GM12878 (cell line): ENCODE measurements at regions not wholly inside any gene's neighbourhood (a gene's known extent, or its start where the extent isn't known, plus 50 kb on each side); places are given as distances from the start of the nearest gene placed in this dataset.

Experiments used
- ATAC-seq: fragments of 200-7000 bp; cut with Tn5 transposase; 3 replicates; pipeline ENCODE4 v1.9.1; 2020; ENCODE audit warnings: mild to moderate bottlenecking, moderate library complexity
- BruUV-seq: library from RNA; stranded (reverse); fragments of 400-500 nt; replicated peaks from 2 replicates; lab custom pipeline; 2021; lab: Mats Ljungman, UMichigan
- CTCF ChIA-PET: fragments of 300-600 bp; sonication (Branson Sonifier 250); formaldehyde crosslinking; extraction: SDS; loops from one replicate; lab custom pipeline; 2021; ENCODE audit warnings: inconsistent platforms; lab: Yijun Ruan, JAX
- POLR2A ChIA-PET: fragments of 350-600 bp; formaldehyde crosslinking; extraction: SDS; loops from one replicate; lab custom pipeline; 2021; ENCODE audit warnings: inconsistent platforms; lab: Charles Lee
- RAD21 ChIA-PET: fragments of 300-600 bp; sonication (Branson Sonifier 250); formaldehyde crosslinking; loops from one replicate; lab custom pipeline; 2023; ENCODE audit warnings: antibody characterized with exemption; ENCODE audit not compliant: unreplicated experiment; lab: Charles Lee
- SMC1A ChIA-PET: fragments of 300-600 bp; sonication (Branson Sonifier 250); formaldehyde crosslinking; loops from one replicate; lab custom pipeline; 2023; ENCODE audit not compliant: unreplicated experiment, uncharacterized antibody; lab: Charles Lee
- DNase-seq: peaks from one replicate; pipeline ENCODE4 v3.0.0-alpha.2; 2011; ENCODE audit warnings: low read depth, low spot score
- FAIRE-seq: peaks from 3 replicates; lab custom pipeline; 2011; peaks lifted over from hg19 to GRCh38; lab: Jason Lieb, UNC
- H2AFZ ChIP-seq: 2 replicates; pipeline ENCODE4 v1.6.0; 2011; ENCODE audit warnings: low read depth, low read length, control low read depth; ENCODE audit not compliant: control insufficient read depth
- H3K27ac ChIP-seq: 2 replicates; pipeline ENCODE4 v1.5.1; 2011; ENCODE audit warnings: control low read depth; ENCODE audit not compliant: control insufficient read depth, insufficient read depth
- H3K27me3 ChIP-seq, 2 experiments: replicated peaks in 1 of 2; 2 replicates each; pipeline versions ENCODE4 v1.6.0 to v1.6.1; 2011; ENCODE audit warnings: low read length in 1 of 2; ENCODE audit not compliant: control insufficient read depth in 2 of 2, insufficient read depth in 2 of 2
- H3K36me3 ChIP-seq, 2 experiments: 2 replicates each; pipeline ENCODE4 v1.5.1; 2011; ENCODE audit warnings: low read length in 1 of 2; ENCODE audit not compliant: control insufficient read depth in 2 of 2, insufficient read depth in 2 of 2
- H3K4me1 ChIP-seq: 2 replicates; pipeline ENCODE4 v1.6.1; 2011; ENCODE audit warnings: mild to moderate bottlenecking, low read length, moderate library complexity, mixed read lengths; ENCODE audit not compliant: control insufficient read depth, insufficient read depth
- H3K4me2 ChIP-seq: 2 replicates; pipeline ENCODE4 v1.6.0; 2011; ENCODE audit warnings: control low read depth; ENCODE audit not compliant: control insufficient read depth, insufficient read depth
- H3K4me3 ChIP-seq: fragments of 200-600 bp; sonication (generic); 2 replicates; pipeline ENCODE4 v1.5.1; 2016
- H3K79me2 ChIP-seq: 2 replicates; pipeline ENCODE4 v1.6.0; 2011; ENCODE audit warnings: low read length; ENCODE audit not compliant: control insufficient read depth, insufficient read depth
- H3K9ac ChIP-seq: 2 replicates; pipeline ENCODE4 v1.8.0; 2011; ENCODE audit warnings: low read length, control low read depth, mixed read lengths; ENCODE audit not compliant: control insufficient read depth, insufficient read depth
- H3K9me3 ChIP-seq: replicated peaks from 3 replicates; pipeline ENCODE4 v1.5.1; 2011; ENCODE audit warnings: mild to moderate bottlenecking, low read length; ENCODE audit not compliant: control insufficient read depth, insufficient read depth
- H4K20me1 ChIP-seq: 2 replicates; pipeline ENCODE4 v1.6.0; 2011; ENCODE audit not compliant: control insufficient read depth, insufficient read depth
- EZH2 ChIP-seq: IDR thresholded peaks from 2 replicates; pipeline ENCODE4 v1.6.1; 2012; ENCODE audit warnings: low read depth, mild to moderate bottlenecking, control low read depth, inconsistent platforms, low read length, borderline replicate concordance; ENCODE audit not compliant: control insufficient read depth
- FOXK2 ChIP-seq: fragments of 450-650 bp; IDR thresholded peaks from 2 replicates; pipeline ENCODE4 v1.6.1; 2017; ENCODE audit warnings: mild to moderate bottlenecking, moderate library complexity
- HCFC1 ChIP-seq: fragments of 150-350 bp; IDR thresholded peaks from 2 replicates; pipeline ENCODE4 v1.6.1; 2014; ENCODE audit warnings: low read length
- HDAC6 ChIP-seq: fragments of 200-600 bp; sonication (generic); IDR thresholded peaks from one replicate; pipeline ENCODE4 v1.8.0; 2017; ENCODE audit warnings: antibody characterized with exemption; ENCODE audit not compliant: unreplicated experiment
- MYB ChIP-seq: fragments of 150-350 bp; IDR thresholded peaks from 2 replicates; pipeline ENCODE4 v1.6.1; 2014; ENCODE audit warnings: mild to moderate bottlenecking, low read depth, low read length, borderline replicate concordance
- NR2F1 ChIP-seq: fragments of 450-650 bp; conservative IDR thresholded peaks from 2 replicates; pipeline ENCODE4 v1.6.1; 2017; ENCODE audit warnings: mild to moderate bottlenecking
- SIX5 ChIP-seq: IDR thresholded peaks from 2 replicates; pipeline ENCODE4 v1.6.1; 2011; ENCODE audit warnings: mild to moderate bottlenecking, low read depth, low read length, moderate library complexity; ENCODE audit not compliant: severe bottlenecking
- ZNF384 ChIP-seq: IDR thresholded peaks from 2 replicates; pipeline ENCODE4 v1.6.1; 2012; ENCODE audit warnings: low read depth, mild to moderate bottlenecking, low read length, improper control_type of control experiment, borderline replicate concordance
- WGBS: methylation state at CpG from one replicate; pipeline ENCODE4 v1.1.6; 2016; ENCODE audit warnings: low lambda C conversion rate; ENCODE audit not compliant: insufficient replicate concordance, insufficient coverage; ENCODE audit errors: missing lambda C conversion rate; 5-methylcytosine and 5-hydroxymethylcytosine counted together
- in situ Hi-C: fragments of 300-500 bp; cut with MboI; formaldehyde crosslinking; loops from 9 replicates; pipeline ENCODE4 v1.14.3; 2018; ENCODE audit warnings: mixed read lengths
- intact Hi-C: fragments of 100-400 bp; cut with micrococcal nuclease; formaldehyde crosslinking; loops from one replicate; pipeline ENCODE4 v1.14.2; 2022; ENCODE audit not compliant: unreplicated experiment

GRCh38 chr15:37818152-37818677 is 116.2 kb upstream of the TMCO5A start:
- ChIA-PET RAD21 (interaction anchor here (0.9 kb wide), 1 partner anchor 62 kb away, joined by 3 read pairs; no protein-coding TSS in a partner anchor), SMC1A (interaction anchor here (0.7 to 1.5 kb wide), 3 partner anchors 9 to 53 kb away, joined by 3 to 5 read pairs (median 4); no protein-coding TSS in a partner anchor), POLR2A (no interaction called here), CTCF (no interaction called here)
- no peaks in the 10 kb centered on the region for H3K9me3 ChIP-seq
- ATAC-seq: no peak
- H3K9ac ChIP-seq: no peak overlapping the region
- H3K4me1 ChIP-seq: no peaks in the 10 kb centered on the region
- no peak overlapping the region for H2AFZ ChIP-seq
- no peaks in the 10 kb centered on the region for H3K27me3 ChIP-seq
- no peaks in the 10 kb centered on the region for H3K36me3 ChIP-seq
- WGBS: 29% methylated on average over 11 of the region's 11 CpGs
- TF ChIP-seq MYB: no peak
- TF ChIP-seq SIX5: no peak
- TF ChIP-seq HCFC1: no peak
- no peak for TF ChIP-seq NR2F1
- no peak for TF ChIP-seq ZNF384
- TF ChIP-seq FOXK2: no peak
- no peak for TF ChIP-seq HDAC6
- BruUV-seq: no TSS peak
- H4K20me1 ChIP-seq: no peaks in the 10 kb centered on the region
- H3K27ac ChIP-seq: no peak overlapping the region
- H3K79me2 ChIP-seq: no peaks in the 10 kb centered on the region
- no peak for FAIRE-seq
- intact Hi-C loops: no loop called here
- H3K4me3 ChIP-seq: no peak overlapping the region
- in situ Hi-C loops: no loop called here
- H3K4me2 ChIP-seq: no peak overlapping the region
- no peak for DNase-seq

GRCh38 chr15:37819191-37819590 is 115.2 kb upstream of the TMCO5A start:
- Histone ChIP-seq H3K27me3 (no peaks in the 10 kb centered on the region), H2AFZ (no peak overlapping the region), H3K79me2 (no peaks in the 10 kb centered on the region), H3K36me3 (no peaks in the 10 kb centered on the region), H4K20me1 (no peaks in the 10 kb centered on the region), H3K4me1 (no peaks in the 10 kb centered on the region), H3K4me2 (no peak overlapping the region), H3K9ac (no peak overlapping the region), H3K4me3 (no peak overlapping the region), H3K9me3 (no peaks in the 10 kb centered on the region), H3K27ac (no peak overlapping the region)
- WGBS: 0% methylated on average over 1 of the region's 1 CpG
- RAD21 ChIA-PET: no interaction called here
- ATAC-seq (no peak), DNase-seq (no peak), FAIRE-seq (no peak)
- CTCF ChIA-PET: no interaction called here
- no peak for TF ChIP-seq EZH2
- BruUV-seq: no TSS peak
- intact Hi-C loops: no loop called here
- in situ Hi-C loops: no loop called here
- SMC1A ChIA-PET: no interaction called here
- POLR2A ChIA-PET: no interaction called here
